ENCODE measurements at regions not wholly inside any gene's neighbourhood (a gene's known extent, or its start where the extent isn't known, plus 50 kb on each side); places are given as distances from the start of the nearest gene placed in this dataset.
A peak's percentile ranks its signal among the peaks of the same experiment; 100 is the strongest.

- TF ChIP-seq GATA3 (IDR thresholded peaks at IDR 0.05; ENCODE audit: low read depth, low read length) (no peak), GATA2 (IDR thresholded peaks at IDR 0.05; ENCODE audit: low read depth, low read length) (peak; percentile 26; the same call in 1 of the 2 replicates)
These were observed 268.1 kb upstream of the PLPP4 start for GRCh38 chr10:120188950-120189349.
